ENCODE measurements at regions not wholly inside any gene's neighbourhood (a gene's known extent, or its start where the extent isn't known, plus 50 kb on each side); places are given as distances from the start of the nearest gene placed in this dataset.

DNA sequence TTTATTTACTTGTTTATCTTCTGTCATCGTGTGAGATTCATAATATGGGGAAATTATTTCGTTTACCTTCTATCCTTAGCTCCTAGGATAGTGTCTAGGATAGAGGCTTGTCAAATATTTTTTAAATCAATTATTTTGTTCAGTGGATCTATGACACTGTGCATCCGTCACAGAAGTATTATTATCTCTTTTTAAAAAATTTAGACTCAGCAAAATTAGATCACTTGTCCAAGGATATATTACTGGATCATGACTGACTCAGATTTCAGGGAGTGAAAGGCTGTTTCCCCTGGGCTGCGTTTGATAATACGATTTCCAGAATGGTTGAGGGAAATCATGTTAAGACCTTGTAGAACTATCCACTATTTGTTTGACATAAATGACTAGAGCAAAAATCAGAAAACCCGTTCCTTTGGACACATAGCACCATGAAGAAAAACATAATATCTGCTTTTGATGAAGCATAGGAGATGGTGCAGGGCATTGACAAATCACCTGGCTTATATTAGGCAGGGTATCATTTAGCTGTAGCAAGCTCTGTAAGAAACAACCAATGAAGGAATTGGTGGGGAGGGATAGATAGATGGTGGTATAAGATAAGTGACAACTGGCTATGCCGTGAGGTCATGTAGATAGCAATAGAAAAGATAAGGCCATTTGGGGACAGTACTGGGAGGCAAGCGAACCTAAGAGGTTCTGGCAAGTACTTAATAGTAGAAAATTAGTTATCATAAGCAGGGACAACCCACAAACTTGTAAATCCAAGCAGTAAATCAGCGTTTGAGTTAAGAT lies 465.2 kb upstream of the MAN1A1 start:
- H3K4me3 ChIP-seq: no peak overlapping the region
- H3K4me1 ChIP-seq: no peaks in the 10 kb centered on the region
- intact Hi-C loops (cut with DNase I): no loop called here
- no peak overlapping the region for H3K27ac ChIP-seq
- no peaks in the 10 kb centered on the region for H3K27me3 ChIP-seq
- no peaks in the 10 kb centered on the region for H3K9me3 ChIP-seq
- TF ChIP-seq, protein P1, sequence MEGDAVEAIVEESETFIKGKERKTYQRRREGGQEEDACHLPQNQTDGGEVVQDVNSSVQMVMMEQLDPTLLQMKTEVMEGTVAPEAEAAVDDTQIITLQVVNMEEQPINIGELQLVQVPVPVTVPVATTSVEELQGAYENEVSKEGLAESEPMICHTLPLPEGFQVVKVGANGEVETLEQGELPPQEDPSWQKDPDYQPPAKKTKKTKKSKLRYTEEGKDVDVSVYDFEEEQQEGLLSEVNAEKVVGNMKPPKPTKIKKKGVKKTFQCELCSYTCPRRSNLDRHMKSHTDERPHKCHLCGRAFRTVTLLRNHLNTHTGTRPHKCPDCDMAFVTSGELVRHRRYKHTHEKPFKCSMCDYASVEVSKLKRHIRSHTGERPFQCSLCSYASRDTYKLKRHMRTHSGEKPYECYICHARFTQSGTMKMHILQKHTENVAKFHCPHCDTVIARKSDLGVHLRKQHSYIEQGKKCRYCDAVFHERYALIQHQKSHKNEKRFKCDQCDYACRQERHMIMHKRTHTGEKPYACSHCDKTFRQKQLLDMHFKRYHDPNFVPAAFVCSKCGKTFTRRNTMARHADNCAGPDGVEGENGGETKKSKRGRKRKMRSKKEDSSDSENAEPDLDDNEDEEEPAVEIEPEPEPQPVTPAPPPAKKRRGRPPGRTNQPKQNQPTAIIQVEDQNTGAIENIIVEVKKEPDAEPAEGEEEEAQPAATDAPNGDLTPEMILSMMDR (IDR thresholded peaks at IDR 0.05): no peak
- no peaks in the 10 kb centered on the region for H3K36me3 ChIP-seq
- no peak for DNase-seq (ENCODE audit: low spot score in 2 of 2)

DNA sequence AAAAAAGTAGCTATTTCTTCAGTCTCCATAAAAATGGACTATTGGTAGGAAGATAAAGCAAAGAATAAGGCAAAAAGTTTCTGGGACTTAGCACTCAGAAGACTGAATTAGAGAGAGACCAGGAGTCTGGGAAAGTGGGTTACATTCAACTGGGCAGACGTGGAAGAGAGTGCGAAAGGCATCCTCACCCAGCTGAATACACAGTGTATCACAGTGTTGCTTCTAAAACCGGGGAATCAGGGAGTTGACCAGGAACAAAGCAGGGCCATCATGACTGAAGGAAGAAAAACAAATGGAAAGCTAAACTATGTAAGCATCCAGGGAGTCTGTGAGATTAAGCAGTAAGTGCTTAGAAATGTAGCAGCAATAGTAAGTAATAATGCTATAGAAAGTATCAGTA lies 452.9 kb upstream of the MAN1A1 start:
- no peak for DNase-seq (ENCODE audit: low spot score in 2 of 2)
- no peak overlapping the region for H3K27ac ChIP-seq
- no peaks in the 10 kb centered on the region for H3K36me3 ChIP-seq
- intact Hi-C loops (cut with DNase I): no loop called here
- no peaks in the 10 kb centered on the region for H3K4me1 ChIP-seq
- H3K4me3 ChIP-seq: no peak overlapping the region
- no peaks in the 10 kb centered on the region for H3K9me3 ChIP-seq
- TF ChIP-seq, protein P1 (IDR thresholded peaks at IDR 0.05): no peak
- H3K27me3 ChIP-seq: no peaks in the 10 kb centered on the region

DNA sequence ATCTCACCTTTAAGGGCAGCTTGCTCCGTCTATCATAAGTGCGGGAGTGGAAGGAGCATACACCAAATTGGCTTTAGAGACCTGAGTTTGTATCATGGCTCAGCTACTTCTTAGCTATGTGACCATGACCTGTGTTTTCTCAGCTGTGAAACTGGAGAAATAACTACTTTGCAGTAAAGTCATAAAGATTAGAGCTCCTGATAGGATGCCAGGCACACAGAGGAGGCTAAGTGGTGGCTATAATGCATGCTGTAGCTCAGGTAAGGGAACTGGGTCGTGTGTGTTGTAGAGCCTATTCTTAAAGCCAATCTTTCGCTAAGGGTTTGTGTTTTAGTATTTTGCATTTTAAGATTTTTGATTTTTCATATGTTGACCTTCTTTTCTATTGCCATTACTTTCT lies 451.5 kb upstream of the MAN1A1 start:
- Histone ChIP-seq H3K27ac (no peak overlapping the region), H3K4me3 (no peak overlapping the region), H3K27me3 (no peaks in the 10 kb centered on the region), H3K9me3 (no peaks in the 10 kb centered on the region), H3K36me3 (no peaks in the 10 kb centered on the region), H3K4me1 (no peaks in the 10 kb centered on the region)
- TF ChIP-seq, protein P1 (IDR thresholded peaks at IDR 0.05): no peak
- no peak for DNase-seq (ENCODE audit: low spot score in 2 of 2)
- intact Hi-C loops (cut with DNase I): no loop called here

DNA sequence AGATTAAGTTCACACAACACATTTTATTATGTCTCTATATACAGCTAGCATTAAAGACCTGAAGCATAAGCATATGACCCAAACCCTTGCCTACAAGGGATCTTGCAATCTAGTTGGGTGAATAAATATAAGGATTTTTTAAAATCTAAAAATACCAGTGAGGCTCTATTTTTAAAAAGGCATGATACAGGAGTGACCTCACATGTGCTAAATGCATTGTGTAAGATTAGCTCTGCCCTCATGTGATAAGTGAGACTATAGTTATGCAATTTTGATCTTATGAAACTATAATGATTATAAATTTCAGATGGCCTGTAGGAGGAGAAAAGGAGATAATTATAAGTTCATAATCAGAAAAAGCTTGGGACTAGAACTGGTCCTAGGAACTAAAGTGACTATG lies 451.0 kb upstream of the MAN1A1 start:
- H3K27me3 ChIP-seq: no peaks in the 10 kb centered on the region
- no peak for DNase-seq (ENCODE audit: low spot score in 2 of 2)
- intact Hi-C loops (cut with DNase I): no loop called here

DNA sequence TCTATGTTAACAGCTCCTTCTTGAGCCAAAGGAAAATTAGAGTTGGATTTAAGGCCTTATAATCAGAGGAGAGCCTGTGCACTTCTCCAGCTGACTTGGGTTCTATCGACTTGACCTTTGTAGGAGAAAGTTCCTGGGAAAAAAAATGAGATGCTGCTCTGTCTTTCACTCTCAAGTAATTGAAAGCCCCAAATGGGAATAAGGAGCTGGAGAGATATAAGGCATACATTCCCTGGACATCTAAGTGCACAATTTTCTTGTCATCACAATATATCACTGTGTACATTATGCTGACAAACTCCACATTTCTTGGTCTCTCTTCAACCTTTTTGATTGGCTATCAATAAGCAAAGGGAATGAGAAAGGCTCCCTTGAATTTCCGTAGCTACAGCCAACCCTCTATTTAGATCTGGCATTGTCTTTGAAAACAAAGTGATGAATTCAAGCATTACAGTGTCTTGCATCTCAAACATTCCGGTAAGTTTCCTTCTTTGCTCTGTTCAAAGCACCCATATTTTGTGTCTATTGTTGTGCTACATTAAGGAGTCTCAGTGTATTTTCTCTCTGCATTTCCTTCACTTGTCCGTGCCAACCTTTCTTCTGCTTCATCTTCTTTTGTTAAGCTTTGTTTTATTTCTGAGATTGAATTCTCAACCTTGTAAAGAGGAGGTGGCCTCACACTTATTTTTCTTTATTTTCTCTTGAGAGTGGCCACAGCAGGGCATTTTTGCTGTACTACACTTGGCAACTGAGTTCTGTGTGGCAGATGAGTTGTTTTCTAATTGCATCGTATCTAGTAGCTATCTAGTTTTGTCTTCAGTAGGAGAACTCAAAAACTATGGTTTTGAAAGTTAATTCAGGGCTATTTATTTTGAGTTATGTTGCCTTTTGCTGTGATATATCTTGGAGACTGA lies 450.3 kb upstream of the MAN1A1 start:
- Histone ChIP-seq H3K9me3 (no peaks in the 10 kb centered on the region), H3K36me3 (no peaks in the 10 kb centered on the region), H3K27ac (no peak overlapping the region), H3K27me3 (no peaks in the 10 kb centered on the region), H3K4me1 (no peaks in the 10 kb centered on the region), H3K4me3 (no peak overlapping the region)
- intact Hi-C loops (cut with DNase I): no loop called here
- no peak for DNase-seq (ENCODE audit: low spot score in 2 of 2)
- TF ChIP-seq, protein P1 (IDR thresholded peaks at IDR 0.05): no peak

More for the DNA sequence above, 451.0 kb upstream of the MAN1A1 start:
- H3K4me1 ChIP-seq: no peaks in the 10 kb centered on the region
- H3K9me3 ChIP-seq: no peaks in the 10 kb centered on the region
- TF ChIP-seq, protein P1 (IDR thresholded peaks at IDR 0.05): no peak
- H3K4me3 ChIP-seq: no peak overlapping the region
- H3K27ac ChIP-seq: no peak overlapping the region
- no peaks in the 10 kb centered on the region for H3K36me3 ChIP-seq

Data from ascending aorta (tissue), 2 donors.